Kidney (tissue), 13 donors: ENCODE measurements at regions not wholly inside any gene's neighbourhood (a gene's known extent, or its start where the extent isn't known, plus 50 kb on each side); places are given as distances from the start of the nearest gene placed in this dataset.

ENCODE experiments used
- DNase-seq, 5 donors: peaks; one replicate each; pipeline ENCODE4 v3.0.0-alpha.2; 2013 to 2020
- FAIRE-seq: peaks from 2 replicates; lab custom pipeline; 2012; peaks lifted over from hg19 to GRCh38; lab: Jason Lieb, UNC
- H3K27ac ChIP-seq, 2 donors: one replicate each; pipeline ENCODE4 v1.7.0; 2013; ENCODE audit warnings: low read depth in 2 of 2, low read length in 2 of 2, inconsistent platforms in 1 of 2
- H3K27me3 ChIP-seq: one replicate; pipeline ENCODE4 v1.7.1; 2013; ENCODE audit warnings: low read length, inconsistent platforms; ENCODE audit not compliant: control insufficient read depth, insufficient read depth
- H3K36me3 ChIP-seq, 3 donors: one replicate each; pipeline versions ENCODE4 v1.7.0 to v1.7.1; 2013; ENCODE audit warnings: low read length in 3 of 3, control low read depth in 1 of 3, inconsistent platforms in 1 of 3; ENCODE audit not compliant: insufficient read depth in 3 of 3, control insufficient read depth in 2 of 3
- H3K4me1 ChIP-seq, 3 donors: one replicate each; pipeline versions ENCODE4 v1.7.0 to v1.7.1; 2013; ENCODE audit warnings: low read length in 3 of 3, inconsistent platforms in 1 of 3, low read depth in 1 of 3; ENCODE audit not compliant: control insufficient read depth in 2 of 3, insufficient read depth in 2 of 3
- H3K4me3 ChIP-seq, 3 donors: one replicate each; pipeline versions ENCODE4 v1.7.0 to v1.8.1; 2013; ENCODE audit warnings: low read length in 3 of 3, control low read depth in 1 of 3, inconsistent platforms in 1 of 3
- H3K9ac ChIP-seq, 3 donors: one replicate each; pipeline versions ENCODE4 v1.7.0 to v1.7.1; 2013; ENCODE audit warnings: low read length in 3 of 3, control low read depth in 1 of 3, inconsistent platforms in 1 of 3
- H3K9me3 ChIP-seq, 3 donors: one replicate each; pipeline versions ENCODE4 v1.7.0 to v1.7.1; 2013; ENCODE audit warnings: low read length in 3 of 3, control low read depth in 1 of 3, inconsistent platforms in 1 of 3; ENCODE audit not compliant: control insufficient read depth in 2 of 3, insufficient read depth in 1 of 3
- intact Hi-C: fragments of 100-400 bp; cut with DNase I; formaldehyde crosslinking; loops from one replicate; pipeline ENCODE4 v1.11.1; 2022
- TF ChIP-seq, protein P1 (sequence below): IDR thresholded peaks from 3 replicates; pipeline ENCODE4 v1.5.1; 2012; ENCODE audit warnings: mild to moderate bottlenecking, moderate library complexity, borderline replicate concordance; ENCODE audit not compliant: insufficient read depth; ENCODE audit errors: extremely low read depth
- donor health status: control.
- donor health status: control.
- donor health status: control.
- donor health status: control.
- donor health status: control.
- donor health status: DM: yes; HTN: yes; CAD: no.
- donor health status: Normal renal cell carcinoma (clear cell type).

DNA sequence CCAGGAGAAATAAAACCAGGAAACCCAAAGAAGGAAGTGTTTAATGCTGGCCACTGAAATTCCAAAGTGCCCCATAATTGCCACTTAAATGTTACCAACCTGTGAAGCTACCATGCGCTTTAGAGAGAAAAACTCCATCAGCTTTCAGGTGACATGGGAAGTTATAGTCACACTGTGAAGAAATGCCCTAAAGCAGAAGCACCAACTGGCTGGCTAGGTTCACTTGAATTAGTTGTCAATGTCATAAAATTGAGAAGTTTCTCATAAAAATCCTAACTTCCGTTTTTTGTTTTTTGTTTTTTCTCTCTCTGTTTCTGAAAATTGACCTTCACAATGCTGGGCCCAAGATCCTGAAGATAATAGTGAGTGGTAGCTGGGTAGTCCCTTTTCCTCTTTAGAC is 167.9 kb upstream of the CTNNB1 start:
- TF ChIP-seq, protein P1, sequence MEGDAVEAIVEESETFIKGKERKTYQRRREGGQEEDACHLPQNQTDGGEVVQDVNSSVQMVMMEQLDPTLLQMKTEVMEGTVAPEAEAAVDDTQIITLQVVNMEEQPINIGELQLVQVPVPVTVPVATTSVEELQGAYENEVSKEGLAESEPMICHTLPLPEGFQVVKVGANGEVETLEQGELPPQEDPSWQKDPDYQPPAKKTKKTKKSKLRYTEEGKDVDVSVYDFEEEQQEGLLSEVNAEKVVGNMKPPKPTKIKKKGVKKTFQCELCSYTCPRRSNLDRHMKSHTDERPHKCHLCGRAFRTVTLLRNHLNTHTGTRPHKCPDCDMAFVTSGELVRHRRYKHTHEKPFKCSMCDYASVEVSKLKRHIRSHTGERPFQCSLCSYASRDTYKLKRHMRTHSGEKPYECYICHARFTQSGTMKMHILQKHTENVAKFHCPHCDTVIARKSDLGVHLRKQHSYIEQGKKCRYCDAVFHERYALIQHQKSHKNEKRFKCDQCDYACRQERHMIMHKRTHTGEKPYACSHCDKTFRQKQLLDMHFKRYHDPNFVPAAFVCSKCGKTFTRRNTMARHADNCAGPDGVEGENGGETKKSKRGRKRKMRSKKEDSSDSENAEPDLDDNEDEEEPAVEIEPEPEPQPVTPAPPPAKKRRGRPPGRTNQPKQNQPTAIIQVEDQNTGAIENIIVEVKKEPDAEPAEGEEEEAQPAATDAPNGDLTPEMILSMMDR = no peak
- Histone ChIP-seq H3K27ac (no peak overlapping the region), H3K36me3 (no peaks in the 10 kb centered on the region), H3K9me3 (no peaks in the 10 kb centered on the region), H3K4me1 (peaks cover 0 to 4% (median 2%) of the 10 kb centered on the region in 3 donors), H3K4me3 (no peak overlapping the region), H3K27me3 (no peaks in the 10 kb centered on the region), H3K9ac (no peak overlapping the region)
- DNase-seq = no peak
- intact Hi-C loops = no loop called here
- no peak for FAIRE-seq

DNA sequence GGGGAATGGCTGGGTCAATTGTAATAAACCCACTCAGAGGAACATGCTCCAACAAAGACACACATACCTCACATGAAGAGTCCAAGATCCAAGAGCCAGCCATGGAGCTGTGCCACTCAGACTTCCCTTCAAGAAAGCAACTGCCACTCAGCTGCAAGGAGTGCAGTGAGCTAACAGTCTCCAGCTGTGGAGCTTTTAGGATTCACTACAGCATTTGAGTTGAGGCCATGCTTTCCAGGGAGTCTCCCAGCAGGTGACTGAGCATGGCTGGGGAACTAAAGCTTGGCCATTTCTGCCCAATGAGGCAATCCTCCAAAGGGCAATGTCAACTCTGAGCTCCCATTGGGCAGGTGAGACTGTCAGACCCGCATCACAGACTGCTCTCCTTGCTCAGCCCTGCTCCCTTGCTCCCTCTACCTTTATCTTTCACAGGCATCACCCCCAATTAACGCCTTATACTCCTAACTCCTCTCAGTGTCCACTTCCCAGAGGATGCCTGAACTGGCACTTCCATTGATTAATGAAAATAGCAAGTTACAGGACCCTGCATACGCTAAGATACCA is 165.3 kb upstream of the CTNNB1 start:
- FAIRE-seq (no peak), DNase-seq (no peak)
- TF ChIP-seq, protein P1 = no peak
- peaks cover 0 to 4% (median 2%) of the 10 kb centered on the region in 3 donors for H3K4me1 ChIP-seq
- intact Hi-C loops = no loop called here
- H3K9me3 ChIP-seq = no peaks in the 10 kb centered on the region
- H3K36me3 ChIP-seq = no peaks in the 10 kb centered on the region
- no peak overlapping the region for H3K27ac ChIP-seq
- H3K27me3 ChIP-seq = no peaks in the 10 kb centered on the region
- H3K4me3 ChIP-seq = no peak overlapping the region
- H3K9ac ChIP-seq = no peak overlapping the region

DNA sequence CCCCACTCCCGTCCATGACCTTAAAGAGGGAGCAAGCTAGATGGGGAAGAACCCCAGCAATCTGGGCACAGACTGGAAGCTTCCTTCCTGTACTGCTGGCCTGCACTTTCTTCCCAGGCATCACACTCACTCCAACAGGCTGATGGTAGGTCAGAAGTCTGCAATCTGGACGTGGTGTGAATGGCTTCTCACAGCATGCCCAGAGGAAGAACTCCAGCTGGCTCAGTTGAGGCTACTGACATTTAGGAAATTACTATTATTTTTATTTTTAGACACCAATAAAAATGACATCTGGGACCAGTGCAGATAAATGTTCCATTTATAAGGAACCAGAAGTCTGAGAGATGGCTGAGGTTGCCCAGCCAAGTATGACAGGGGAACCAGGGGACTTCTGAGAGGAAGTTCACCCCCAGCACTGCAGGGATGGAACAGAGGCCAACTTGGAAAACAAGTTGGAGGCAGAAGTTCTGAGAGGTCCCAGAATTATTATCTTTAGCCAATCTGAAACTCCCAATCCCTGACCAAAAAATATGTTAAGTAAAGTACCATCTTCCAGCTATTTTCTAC is 163.8 kb upstream of the CTNNB1 start:
- no peak overlapping the region for H3K4me3 ChIP-seq
- H3K9me3 ChIP-seq = no peaks in the 10 kb centered on the region
- TF ChIP-seq, protein P1 = no peak
- DNase-seq (peak in 2 of 5 donors; percentile 18 to 63), FAIRE-seq (no peak)
- no peaks in the 10 kb centered on the region for H3K36me3 ChIP-seq
- H3K27ac ChIP-seq = no peak overlapping the region
- H3K9ac ChIP-seq = no peak overlapping the region
- no peaks in the 10 kb centered on the region for H3K27me3 ChIP-seq
- intact Hi-C loops = no loop called here
- peaks cover 0 to 4% (median 2%) of the 10 kb centered on the region in 3 donors for H3K4me1 ChIP-seq
